DMS 273 treated with DMSO at 0.1 percent for 48 hours (cell line): ENCODE measurements at regions not wholly inside any gene's neighbourhood (a gene's known extent, or its start where the extent isn't known, plus 50 kb on each side); places are given as distances from the start of the nearest gene placed in this dataset.

ENCODE experiments used
- DNase-seq: peaks from one replicate; lab custom pipeline; 2025; lab: John Stamatoyannopoulos, UW

DNA sequence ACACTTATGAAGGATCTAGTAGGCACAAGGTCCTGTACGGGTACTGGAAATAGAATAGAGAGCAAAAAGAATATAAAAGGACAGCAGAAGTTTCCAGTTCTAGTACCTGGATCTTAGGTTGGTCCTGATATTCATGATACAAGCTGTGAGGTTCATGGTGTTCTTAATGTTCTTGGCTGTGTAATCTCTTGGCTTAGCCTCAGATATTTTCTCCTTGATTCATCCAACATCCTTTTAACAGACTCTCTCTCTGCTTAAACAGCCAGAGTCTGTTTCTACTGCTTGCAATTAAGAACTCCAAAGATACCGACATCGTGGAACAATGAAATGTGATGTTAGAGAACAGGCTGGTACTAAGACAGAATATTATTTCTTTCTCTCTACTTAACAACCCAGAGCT, 49.9 kb downstream of the CNTN3 start:
- no peak for DNase-seq

DNA sequence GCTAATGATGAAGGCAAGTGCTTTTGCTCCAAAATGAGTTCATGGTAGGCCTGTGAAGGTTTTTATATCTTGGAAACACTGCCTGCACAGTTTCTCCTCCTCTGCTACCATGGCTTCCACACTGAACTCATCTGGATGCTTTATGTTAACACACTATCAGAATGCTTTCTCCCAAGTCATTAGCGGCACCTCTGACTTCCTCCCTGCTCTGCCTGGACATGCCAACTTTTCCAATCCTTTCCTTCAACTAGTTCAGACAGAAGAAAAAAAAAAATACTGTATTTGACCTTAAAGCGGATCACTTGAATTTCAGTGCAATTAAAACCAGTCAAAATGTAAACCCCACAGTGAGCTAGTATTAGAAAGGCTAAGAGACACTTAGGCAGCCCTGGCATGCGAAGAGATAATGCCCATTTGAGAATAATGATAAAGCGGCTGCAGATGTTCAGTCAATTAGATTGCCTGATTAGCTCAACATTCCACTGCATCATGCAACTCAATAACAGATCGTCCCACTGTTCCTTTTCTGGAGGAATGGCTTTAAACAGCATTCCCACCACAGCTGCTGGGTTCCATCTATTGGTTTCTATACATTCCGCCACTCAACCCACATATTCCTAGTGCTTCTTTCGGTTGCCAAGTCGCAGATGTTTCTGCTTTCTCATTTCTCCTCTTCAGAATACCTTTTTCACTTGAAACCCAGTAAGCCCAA, 51.7 kb downstream of the CNTN3 start:
- DNase-seq: no peak

DNA sequence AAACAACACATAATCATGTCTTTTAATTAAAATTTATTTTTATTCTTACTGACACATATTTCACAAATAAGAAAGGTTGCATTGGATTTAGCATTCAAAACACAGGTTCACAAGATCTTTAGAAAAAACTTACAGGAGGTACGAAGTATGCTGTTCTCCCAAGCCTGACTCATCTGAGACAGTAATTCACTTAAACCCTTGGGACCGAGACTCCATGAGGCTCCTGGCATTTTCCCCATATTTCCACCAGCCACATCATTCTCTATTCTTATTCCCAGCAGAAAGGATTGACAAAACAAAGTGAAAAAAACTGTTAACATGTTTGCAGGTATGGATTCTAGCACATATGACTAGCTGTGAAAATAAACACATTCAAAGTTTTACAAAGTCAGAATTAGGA, 52.6 kb downstream of the CNTN3 start:
- DNase-seq: no peak

- DNase-seq: no peak
These were observed 55.2 kb downstream of the CNTN3 start for GRCh38 chr3:74559261-74559660.

GRCh38 chr3:74550686-74551085, 63.8 kb downstream of the CNTN3 start:
- DNase-seq: no peak

- no peak for DNase-seq
These were observed 68.0 kb downstream of the CNTN3 start for GRCh38 chr3:74546426-74546825.

GRCh38 chr3:74542441-74542840, 72.0 kb downstream of the CNTN3 start:
- DNase-seq: no peak

- DNase-seq: no peak
These were observed 74.6 kb downstream of the CNTN3 start for GRCh38 chr3:74539876-74540275.

GRCh38 chr3:74538669-74539068, 75.8 kb downstream of the CNTN3 start:
- DNase-seq: no peak

DNA sequence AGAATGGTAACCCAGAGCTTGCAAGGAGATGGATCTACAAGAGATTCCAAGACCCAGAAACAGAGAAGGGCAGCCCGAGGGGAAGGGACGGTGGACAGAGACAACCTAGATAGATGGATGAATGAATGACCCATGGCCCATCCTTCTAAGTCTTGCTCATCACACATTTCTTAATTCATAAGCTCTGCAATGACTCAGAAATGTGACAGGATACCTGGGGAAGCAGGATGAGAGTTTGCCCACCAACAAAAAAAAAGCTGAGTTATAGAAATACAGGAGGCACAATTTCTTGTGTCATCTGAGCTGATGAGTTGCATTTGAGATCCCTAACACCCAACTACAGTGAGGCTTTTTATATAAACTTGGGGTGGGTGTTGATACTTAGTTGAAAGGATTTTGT, 76.6 kb downstream of the CNTN3 start:
- DNase-seq: no peak

- no peak for DNase-seq
These were observed 77.3 kb downstream of the CNTN3 start for GRCh38 chr3:74537164-74537563.

DNA sequence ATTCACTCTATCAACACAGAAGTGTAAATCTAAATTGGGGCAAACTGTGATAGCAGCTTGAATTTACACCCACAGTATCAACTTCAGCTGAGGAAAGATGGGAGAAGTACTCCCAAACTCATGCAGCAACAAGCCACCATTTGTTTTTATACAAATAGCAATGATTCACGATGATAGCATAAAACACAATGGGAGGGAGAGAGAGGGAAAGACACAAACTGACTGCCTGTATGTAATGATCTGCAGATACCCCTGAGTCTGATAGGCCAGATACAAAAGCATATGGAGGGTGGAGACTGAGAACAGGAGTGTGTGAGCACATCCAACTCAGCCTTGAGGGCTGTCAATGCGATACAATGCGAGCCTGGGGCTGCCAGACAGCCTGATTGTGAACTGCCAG, 79.2 kb downstream of the CNTN3 start:
- DNase-seq: no peak

GRCh38 chr3:74534611-74535010, 79.8 kb downstream of the CNTN3 start:
- DNase-seq: no peak

DNA sequence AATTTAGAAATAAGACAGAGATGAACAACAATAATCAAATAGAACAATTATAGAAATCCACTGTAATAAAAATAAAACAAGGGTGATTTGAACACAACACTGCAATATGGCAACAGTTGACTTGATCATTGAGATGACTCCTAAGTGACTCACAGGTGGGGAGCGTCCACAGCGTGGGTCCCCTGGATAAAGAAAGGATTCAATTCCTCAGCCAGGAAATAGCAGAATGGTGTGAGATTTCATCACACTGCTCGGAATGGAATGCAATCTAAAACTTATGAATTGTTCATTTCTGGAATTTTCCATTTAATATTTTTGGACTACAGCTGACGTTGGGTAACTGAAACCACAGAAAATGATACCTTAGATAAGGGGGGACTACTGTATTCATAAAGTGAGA, 82.0 kb downstream of the CNTN3 start:
- no peak for DNase-seq

GRCh38 chr3:74531491-74531890, 83.0 kb downstream of the CNTN3 start:
- DNase-seq: no peak

DNA sequence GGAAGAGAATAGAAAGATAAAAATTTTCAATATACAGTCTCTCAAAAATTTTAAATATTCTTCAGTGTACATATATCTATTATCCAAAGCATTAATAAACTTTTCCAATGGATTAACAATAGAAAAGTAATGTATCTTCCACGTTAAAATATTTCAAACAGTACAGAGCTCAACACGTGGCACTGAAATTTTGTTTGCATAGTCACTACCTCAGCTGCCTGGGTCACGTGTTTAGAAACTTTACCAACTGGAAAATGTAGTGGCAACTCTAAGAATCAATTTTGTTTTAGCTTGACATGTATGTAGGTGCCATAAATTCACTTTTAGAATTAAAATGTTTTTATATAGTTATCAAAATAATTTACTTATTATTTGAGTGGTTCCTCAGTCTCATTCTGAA, 85.3 kb downstream of the CNTN3 start:
- DNase-seq: no peak

DNA sequence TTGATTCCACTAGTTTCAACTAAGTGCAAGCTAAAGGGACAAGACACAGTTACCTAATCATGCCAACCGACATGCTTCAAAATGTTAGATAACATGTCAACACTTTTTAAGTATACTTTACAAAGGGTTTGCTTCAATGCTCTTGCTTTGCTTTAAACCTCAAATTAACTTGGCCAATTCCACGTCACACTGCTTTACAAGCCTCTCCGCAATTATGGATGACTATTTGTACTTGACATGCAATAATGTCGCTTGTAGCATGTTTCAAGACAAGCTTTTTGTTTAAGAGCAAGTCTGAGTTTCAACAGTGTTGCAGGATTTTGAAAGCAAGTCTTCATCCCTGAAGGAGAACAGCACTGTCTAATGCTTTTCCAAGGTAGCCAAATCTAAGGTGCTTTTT, 86.9 kb downstream of the CNTN3 start:
- no peak for DNase-seq

GRCh38 chr3:74523811-74524210, 90.6 kb downstream of the CNTN3 start:
- no peak for DNase-seq

DNA sequence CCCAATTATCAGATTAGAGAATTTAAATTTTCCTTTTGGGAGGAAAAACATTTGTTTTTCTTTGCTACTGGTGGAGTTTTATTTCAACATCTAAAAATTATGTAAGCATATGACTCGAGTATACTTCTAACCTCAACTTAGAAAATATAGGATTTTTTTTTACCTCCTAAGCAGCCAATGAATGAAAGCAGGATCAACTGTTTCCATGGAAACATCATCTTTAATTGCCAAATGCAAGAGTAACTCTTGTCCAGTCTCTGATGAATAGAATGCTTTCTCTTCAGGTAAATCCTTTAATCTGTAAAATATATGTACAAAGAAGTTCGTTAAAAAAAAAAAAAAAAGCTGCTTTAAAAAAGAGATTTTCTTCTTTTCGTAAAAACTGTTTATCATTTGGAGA, 93.6 kb downstream of the CNTN3 start:
- DNase-seq: no peak

- no peak for DNase-seq
These were observed 95.8 kb downstream of the CNTN3 start for GRCh38 chr3:74518610-74519009.

- DNase-seq: no peak
These were observed 98.4 kb downstream of the CNTN3 start for GRCh38 chr3:74516019-74516418.

DNA sequence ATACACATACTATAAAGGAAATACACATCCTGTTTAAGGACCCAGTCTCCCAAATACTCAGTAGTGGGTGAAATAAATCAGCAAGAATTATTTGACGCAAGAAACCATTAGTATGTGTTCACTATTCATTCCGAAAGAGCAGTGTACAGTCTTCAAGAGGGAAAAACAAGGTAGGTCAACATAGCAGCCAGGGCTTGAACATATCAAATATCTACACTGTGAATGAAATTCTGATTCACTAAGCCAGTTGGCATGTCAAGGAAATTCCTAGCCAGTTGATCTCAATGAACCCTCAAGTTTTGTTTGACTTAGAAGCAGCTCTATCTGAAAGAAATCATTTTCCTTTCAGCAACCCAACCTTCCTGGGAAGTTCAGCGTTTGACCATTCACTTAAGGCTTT, 99.0 kb downstream of the CNTN3 start:
- no peak for DNase-seq

- no peak for DNase-seq
These were observed 103.4 kb downstream of the CNTN3 start for GRCh38 chr3:74511078-74511477.

DNA sequence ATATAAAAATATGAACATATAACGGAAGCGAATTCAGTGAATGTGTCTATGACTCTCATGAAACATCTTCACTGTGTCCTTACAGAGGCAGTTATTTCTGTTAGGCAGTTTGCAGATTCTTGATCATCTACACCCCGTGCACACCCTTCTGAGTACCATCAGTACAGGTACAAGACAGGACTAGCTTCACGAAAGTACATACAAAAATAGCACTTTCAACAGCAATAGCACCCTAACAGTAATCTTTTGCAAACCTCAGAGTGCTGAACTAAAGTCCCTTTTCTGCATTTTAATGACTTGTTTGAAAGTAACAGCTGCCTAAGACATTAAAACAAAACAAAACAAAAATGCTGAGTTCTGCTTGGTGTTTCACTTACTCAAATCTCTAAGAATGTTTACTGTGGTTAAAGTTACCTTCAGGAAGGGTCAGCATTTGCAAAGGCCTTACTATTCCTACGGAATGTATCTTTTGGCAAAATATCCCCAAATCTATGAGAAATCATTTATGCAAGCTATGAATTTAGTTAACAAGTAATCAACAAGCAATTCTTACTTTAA, 104.1 kb downstream of the CNTN3 start:
- DNase-seq: no peak
